ENCODE measurements at regions not wholly inside any gene's neighbourhood (a gene's known extent, or its start where the extent isn't known, plus 50 kb on each side); places are given as distances from the start of the nearest gene placed in this dataset.

DNA sequence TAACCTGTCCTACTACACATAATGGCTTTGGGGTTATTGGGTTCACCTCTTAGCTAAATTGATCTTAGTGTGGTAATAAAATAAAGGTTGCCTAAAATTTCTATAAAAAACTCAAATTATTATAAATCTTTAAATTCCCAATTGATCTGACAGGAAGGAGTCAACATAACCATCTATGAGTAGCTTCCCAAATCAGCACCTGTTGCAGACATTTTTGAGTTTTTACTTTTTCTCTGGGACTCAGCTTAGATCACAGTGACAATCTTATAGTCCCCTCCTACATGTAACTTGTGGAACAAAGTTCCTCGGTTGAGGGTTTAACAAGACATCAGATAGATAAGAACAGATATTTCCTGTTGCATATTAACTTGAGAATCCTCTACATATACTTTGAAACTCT is 601.0 kb downstream of the TUSC7 start:
- WGBS, 2 donors: 48 to 53% methylated on average over 1 of the region's 1 CpG
- H3K4me1 ChIP-seq (ENCODE audit: control insufficient read depth in 2 of 2, insufficient read depth in 2 of 2, low read length in 1 of 2): no peaks in the 10 kb centered on the region

GRCh38 chr3:117314441-117315150 is 605.0 kb downstream of the TUSC7 start:
- 66 to 68% methylated on average over 2 of the region's 2 CpGs for WGBS, 2 donors
- Histone ChIP-seq H3K27me3 (ENCODE audit: control insufficient read depth in 1 of 2, insufficient read depth in 2 of 2, low read length in 2 of 2) (no peaks in the 10 kb centered on the region), H3K36me3 (ENCODE audit: control insufficient read depth in 2 of 2, insufficient read depth in 2 of 2, low read length in 1 of 2) (no peaks in the 10 kb centered on the region), H3K4me3 (ENCODE audit: low read depth in 1 of 2, low read length in 2 of 2) (no peak overlapping the region), H3K27ac (ENCODE audit: low read depth in 2 of 2, low read length in 1 of 2) (no peak overlapping the region), H3K4me1 (ENCODE audit: control insufficient read depth in 2 of 2, insufficient read depth in 2 of 2, low read length in 1 of 2) (no peaks in the 10 kb centered on the region), H3K9me3 (ENCODE audit: control insufficient read depth in 2 of 2, insufficient read depth in 1 of 2, low read depth in 1 of 2, low read length in 1 of 2) (no peaks in the 10 kb centered on the region)

More for the DNA sequence above, 601.0 kb downstream of the TUSC7 start:
- Histone ChIP-seq H3K27ac (ENCODE audit: low read depth in 2 of 2, low read length in 1 of 2) (no peak overlapping the region), H3K36me3 (ENCODE audit: control insufficient read depth in 2 of 2, insufficient read depth in 2 of 2, low read length in 1 of 2) (no peaks in the 10 kb centered on the region), H3K9me3 (ENCODE audit: control insufficient read depth in 2 of 2, insufficient read depth in 1 of 2, low read depth in 1 of 2, low read length in 1 of 2) (no peaks in the 10 kb centered on the region), H3K4me3 (ENCODE audit: low read depth in 1 of 2, low read length in 2 of 2) (no peak overlapping the region), H3K27me3 (ENCODE audit: control insufficient read depth in 1 of 2, insufficient read depth in 2 of 2, low read length in 2 of 2) (no peaks in the 10 kb centered on the region)

DNA sequence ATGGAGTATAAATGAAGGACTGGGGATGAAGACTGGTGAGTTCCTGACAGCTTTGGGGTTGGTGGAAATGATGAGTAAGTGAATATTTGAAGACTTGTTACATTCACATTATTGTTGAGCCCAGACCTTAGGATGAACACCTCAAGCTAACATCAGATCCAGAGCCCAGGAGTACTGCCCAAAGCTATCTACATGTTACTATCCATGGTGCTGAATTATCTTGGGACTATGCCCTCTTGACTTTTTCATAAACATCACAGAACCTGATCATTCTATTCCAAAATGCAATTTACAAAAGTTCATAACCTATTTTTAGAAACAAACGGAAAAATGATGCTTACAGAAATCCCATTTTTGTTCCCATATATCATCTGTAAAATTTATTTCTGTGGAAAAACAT is 613.3 kb downstream of the TUSC7 start:
- no peaks in the 10 kb centered on the region for H3K27me3 ChIP-seq (ENCODE audit: control insufficient read depth in 1 of 2, insufficient read depth in 2 of 2, low read length in 2 of 2)
- H3K9me3 ChIP-seq (ENCODE audit: control insufficient read depth in 2 of 2, insufficient read depth in 1 of 2, low read depth in 1 of 2, low read length in 1 of 2): no peaks in the 10 kb centered on the region
- H3K36me3 ChIP-seq (ENCODE audit: control insufficient read depth in 2 of 2, insufficient read depth in 2 of 2, low read length in 1 of 2): no peaks in the 10 kb centered on the region
- H3K27ac ChIP-seq (ENCODE audit: low read depth in 2 of 2, low read length in 1 of 2): no peak overlapping the region
- WGBS, 2 donors: 11 to 16% methylated on average over 1 of the region's 1 CpG
- no peaks in the 10 kb centered on the region for H3K4me1 ChIP-seq (ENCODE audit: control insufficient read depth in 2 of 2, insufficient read depth in 2 of 2, low read length in 1 of 2)
- no peak overlapping the region for H3K4me3 ChIP-seq (ENCODE audit: low read depth in 1 of 2, low read length in 2 of 2)

DNA sequence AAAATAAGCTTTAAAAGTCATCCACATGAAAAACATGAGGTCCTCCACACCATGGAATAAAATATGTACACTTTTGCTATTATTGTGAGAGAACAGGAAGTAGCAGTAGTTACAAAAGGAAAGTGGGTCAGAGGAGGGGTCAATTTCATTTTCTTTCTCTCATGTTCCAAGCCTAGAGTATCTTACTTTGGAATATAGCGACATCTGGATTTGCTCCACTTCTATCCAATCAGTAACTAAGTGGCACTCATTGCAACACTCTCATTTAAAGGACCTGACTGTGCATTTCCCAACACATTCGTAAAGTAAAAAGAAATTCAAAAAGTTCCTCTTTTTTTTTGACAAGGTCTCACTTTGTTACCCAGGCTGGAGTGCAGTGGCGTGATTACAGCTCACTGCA is 637.3 kb downstream of the TUSC7 start:
- WGBS, 2 donors: 71 to 72% methylated on average over 3 of the region's 3 CpGs

GRCh38 chr3:117348884-117349283 is 639.3 kb downstream of the TUSC7 start:
- Histone ChIP-seq H3K27me3 (ENCODE audit: control insufficient read depth in 1 of 2, insufficient read depth in 2 of 2, low read length in 2 of 2) (no peaks in the 10 kb centered on the region), H3K4me1 (ENCODE audit: control insufficient read depth in 2 of 2, insufficient read depth in 2 of 2, low read length in 1 of 2) (no peaks in the 10 kb centered on the region), H3K27ac (ENCODE audit: low read depth in 2 of 2, low read length in 1 of 2) (no peak overlapping the region), H3K4me3 (ENCODE audit: low read depth in 1 of 2, low read length in 2 of 2) (no peak overlapping the region), H3K9me3 (ENCODE audit: control insufficient read depth in 2 of 2, insufficient read depth in 1 of 2, low read depth in 1 of 2, low read length in 1 of 2) (no peaks in the 10 kb centered on the region), H3K36me3 (ENCODE audit: control insufficient read depth in 2 of 2, insufficient read depth in 2 of 2, low read length in 1 of 2) (no peaks in the 10 kb centered on the region)
- 76 to 83% methylated on average over 1 of the region's 1 CpG for WGBS, 2 donors

More for the DNA sequence above, 637.3 kb downstream of the TUSC7 start:
- H3K27me3 ChIP-seq (ENCODE audit: control insufficient read depth in 1 of 2, insufficient read depth in 2 of 2, low read length in 2 of 2): no peaks in the 10 kb centered on the region
- no peaks in the 10 kb centered on the region for H3K9me3 ChIP-seq (ENCODE audit: control insufficient read depth in 2 of 2, insufficient read depth in 1 of 2, low read depth in 1 of 2, low read length in 1 of 2)
- H3K36me3 ChIP-seq (ENCODE audit: control insufficient read depth in 2 of 2, insufficient read depth in 2 of 2, low read length in 1 of 2): no peaks in the 10 kb centered on the region
- no peak overlapping the region for H3K27ac ChIP-seq (ENCODE audit: low read depth in 2 of 2, low read length in 1 of 2)
- H3K4me3 ChIP-seq (ENCODE audit: low read depth in 1 of 2, low read length in 2 of 2): no peak overlapping the region
- H3K4me1 ChIP-seq (ENCODE audit: control insufficient read depth in 2 of 2, insufficient read depth in 2 of 2, low read length in 1 of 2): no peaks in the 10 kb centered on the region

- H3K4me1 ChIP-seq (ENCODE audit: control insufficient read depth in 2 of 2, insufficient read depth in 2 of 2, low read length in 1 of 2): no peaks in the 10 kb centered on the region
- 94 to 98% methylated on average over 1 of the region's 1 CpG for WGBS, 2 donors
- no peaks in the 10 kb centered on the region for H3K36me3 ChIP-seq (ENCODE audit: control insufficient read depth in 2 of 2, insufficient read depth in 2 of 2, low read length in 1 of 2)
- no peaks in the 10 kb centered on the region for H3K9me3 ChIP-seq (ENCODE audit: control insufficient read depth in 2 of 2, insufficient read depth in 1 of 2, low read depth in 1 of 2, low read length in 1 of 2)
- no peaks in the 10 kb centered on the region for H3K27me3 ChIP-seq (ENCODE audit: control insufficient read depth in 1 of 2, insufficient read depth in 2 of 2, low read length in 2 of 2)
- H3K27ac ChIP-seq (ENCODE audit: low read depth in 2 of 2, low read length in 1 of 2): no peak overlapping the region
- H3K4me3 ChIP-seq (ENCODE audit: low read depth in 1 of 2, low read length in 2 of 2): no peak overlapping the region
Measured at GRCh38 chr3:117349566-117349965, 640.0 kb downstream of the TUSC7 start.

DNA sequence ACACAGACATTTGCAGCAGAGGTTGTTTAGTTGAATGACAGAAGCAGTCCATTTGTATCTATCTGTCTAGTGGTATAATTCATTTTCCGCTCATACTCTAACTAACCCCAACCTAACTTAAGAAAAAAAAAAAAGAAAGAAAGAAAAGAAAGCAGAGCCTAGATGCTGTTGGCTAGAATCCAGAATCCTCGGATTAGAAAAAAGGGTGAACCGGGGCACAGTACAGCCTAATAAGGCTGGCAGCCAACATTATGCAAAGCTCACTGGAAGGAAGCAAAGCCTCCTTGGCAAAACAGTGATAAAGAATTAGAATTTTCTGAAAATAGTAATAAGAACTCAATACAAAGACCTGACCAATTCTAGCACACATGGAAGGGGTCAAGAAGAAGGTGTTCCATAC is 640.8 kb downstream of the TUSC7 start:
- Histone ChIP-seq H3K4me1 (ENCODE audit: control insufficient read depth in 2 of 2, insufficient read depth in 2 of 2, low read length in 1 of 2) (no peaks in the 10 kb centered on the region), H3K9me3 (ENCODE audit: control insufficient read depth in 2 of 2, insufficient read depth in 1 of 2, low read depth in 1 of 2, low read length in 1 of 2) (no peaks in the 10 kb centered on the region), H3K36me3 (ENCODE audit: control insufficient read depth in 2 of 2, insufficient read depth in 2 of 2, low read length in 1 of 2) (no peaks in the 10 kb centered on the region), H3K27ac (ENCODE audit: low read depth in 2 of 2, low read length in 1 of 2) (no peak overlapping the region), H3K4me3 (ENCODE audit: low read depth in 1 of 2, low read length in 2 of 2) (no peak overlapping the region), H3K27me3 (ENCODE audit: control insufficient read depth in 1 of 2, insufficient read depth in 2 of 2, low read length in 2 of 2) (no peaks in the 10 kb centered on the region)
- WGBS, 2 donors: 34 to 40% methylated on average over 3 of the region's 3 CpGs

DNA sequence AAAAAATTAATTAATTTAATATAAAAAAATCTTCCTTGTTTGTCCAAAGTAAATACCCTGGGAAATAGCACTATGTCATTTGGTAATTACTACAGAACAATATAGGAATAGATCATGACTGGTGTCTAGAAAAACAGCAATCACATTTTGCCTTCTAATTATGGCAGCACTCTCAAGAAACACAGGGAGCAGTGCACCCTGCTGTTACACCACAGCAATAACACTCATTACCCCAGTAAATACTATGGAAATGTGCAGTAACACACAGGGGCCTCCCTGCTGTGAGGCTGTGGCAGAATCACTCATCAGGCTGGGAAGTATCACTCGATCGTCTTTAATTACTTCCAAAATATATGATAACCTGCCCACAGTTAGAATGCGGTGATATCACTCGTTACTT is 646.0 kb downstream of the TUSC7 start:
- Histone ChIP-seq H3K27ac (ENCODE audit: low read depth in 2 of 2, low read length in 1 of 2) (no peak overlapping the region), H3K4me3 (ENCODE audit: low read depth in 1 of 2, low read length in 2 of 2) (no peak overlapping the region), H3K36me3 (ENCODE audit: control insufficient read depth in 2 of 2, insufficient read depth in 2 of 2, low read length in 1 of 2) (no peaks in the 10 kb centered on the region), H3K9me3 (ENCODE audit: control insufficient read depth in 2 of 2, insufficient read depth in 1 of 2, low read depth in 1 of 2, low read length in 1 of 2) (no peaks in the 10 kb centered on the region), H3K4me1 (ENCODE audit: control insufficient read depth in 2 of 2, insufficient read depth in 2 of 2, low read length in 1 of 2) (no peaks in the 10 kb centered on the region), H3K27me3 (ENCODE audit: control insufficient read depth in 1 of 2, insufficient read depth in 2 of 2, low read length in 2 of 2) (no peaks in the 10 kb centered on the region)
- WGBS, 2 donors: 75 to 79% methylated on average over 4 of the region's 4 CpGs

- Histone ChIP-seq H3K36me3 (ENCODE audit: control insufficient read depth in 2 of 2, insufficient read depth in 2 of 2, low read length in 1 of 2) (no peaks in the 10 kb centered on the region), H3K4me1 (ENCODE audit: control insufficient read depth in 2 of 2, insufficient read depth in 2 of 2, low read length in 1 of 2) (no peaks in the 10 kb centered on the region), H3K4me3 (ENCODE audit: low read depth in 1 of 2, low read length in 2 of 2) (no peak overlapping the region), H3K27ac (ENCODE audit: low read depth in 2 of 2, low read length in 1 of 2) (no peak overlapping the region), H3K9me3 (ENCODE audit: control insufficient read depth in 2 of 2, insufficient read depth in 1 of 2, low read depth in 1 of 2, low read length in 1 of 2) (no peaks in the 10 kb centered on the region), H3K27me3 (ENCODE audit: control insufficient read depth in 1 of 2, insufficient read depth in 2 of 2, low read length in 2 of 2) (no peaks in the 10 kb centered on the region)
- WGBS, 2 donors: 62 to 67% methylated on average over 4 of the region's 4 CpGs
Measured at GRCh38 chr3:117356091-117356705, 646.6 kb downstream of the TUSC7 start.

DNA sequence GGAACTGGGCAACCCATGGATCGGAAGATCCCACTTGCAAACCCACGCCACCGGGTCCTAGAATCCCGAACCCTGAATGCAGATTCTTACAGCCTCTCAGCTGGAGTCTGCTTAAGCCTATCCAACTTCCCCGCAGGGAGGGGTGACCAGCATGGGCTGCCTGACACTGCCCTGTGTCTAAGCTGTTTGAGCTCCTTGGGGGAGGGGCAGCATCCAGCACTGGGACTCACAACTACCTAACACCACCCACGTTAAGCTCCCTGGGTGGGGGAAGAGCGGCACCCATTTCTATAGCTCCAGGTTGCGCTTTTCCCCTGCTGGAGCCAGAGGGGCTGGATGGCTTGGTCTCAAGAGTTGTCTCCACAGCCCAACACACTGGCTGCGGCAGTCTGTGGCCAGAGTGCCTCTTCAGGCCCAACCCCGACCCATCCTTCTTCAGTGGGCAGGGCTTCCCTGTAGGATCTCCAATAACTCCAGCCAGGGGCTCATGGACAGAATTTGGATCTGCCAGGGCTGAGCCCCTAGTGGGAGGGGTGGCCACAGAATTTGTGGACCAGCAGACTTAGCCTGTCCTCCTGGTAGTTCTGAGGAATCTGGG is 649.2 kb downstream of the TUSC7 start:
- WGBS, 2 donors: 91% methylated on average over 10 of the region's 10 CpGs
- Histone ChIP-seq H3K36me3 (ENCODE audit: control insufficient read depth in 2 of 2, insufficient read depth in 2 of 2, low read length in 1 of 2) (no peaks in the 10 kb centered on the region), H3K4me3 (ENCODE audit: low read depth in 1 of 2, low read length in 2 of 2) (no peak overlapping the region)

More for the DNA sequence above, 649.2 kb downstream of the TUSC7 start:
- no peak overlapping the region for H3K27ac ChIP-seq (ENCODE audit: low read depth in 2 of 2, low read length in 1 of 2)
- no peaks in the 10 kb centered on the region for H3K27me3 ChIP-seq (ENCODE audit: control insufficient read depth in 1 of 2, insufficient read depth in 2 of 2, low read length in 2 of 2)
- H3K9me3 ChIP-seq (ENCODE audit: control insufficient read depth in 2 of 2, insufficient read depth in 1 of 2, low read depth in 1 of 2, low read length in 1 of 2): no peaks in the 10 kb centered on the region
- no peaks in the 10 kb centered on the region for H3K4me1 ChIP-seq (ENCODE audit: control insufficient read depth in 2 of 2, insufficient read depth in 2 of 2, low read length in 1 of 2)

All from esophagus (tissue), 2 donors.